ENCODE measurements at regions not wholly inside any gene's neighbourhood (a gene's known extent, or its start where the extent isn't known, plus 50 kb on each side); places are given as distances from the start of the nearest gene placed in this dataset.

- no peaks in the 10 kb centered on the region for H3K36me3 ChIP-seq (ENCODE audit: insufficient read depth, low read length)
- no peaks in the 10 kb centered on the region for H3K9me3 ChIP-seq (ENCODE audit: control insufficient read depth in 1 of 2, low read length in 2 of 2)
- DNase-seq, result no peak
- H3K27ac ChIP-seq (ENCODE audit: low read depth, low read length), result no peak overlapping the region
- no peak overlapping the region for H3K4me3 ChIP-seq (ENCODE audit: low read length in 2 of 2)
- intact Hi-C loops (cut with micrococcal nuclease), result no loop called here
- H3K4me1 ChIP-seq (ENCODE audit: insufficient read depth, low read length), result no peaks in the 10 kb centered on the region
- no peaks in the 10 kb centered on the region for H3K27me3 ChIP-seq (ENCODE audit: insufficient read depth, low read length)
- ChIA-PET CTCF (ENCODE audit: partially characterized antibody) (no interaction called here), POLR2A (ENCODE audit: partially characterized antibody) (no interaction called here)
- Mint-ChIP-seq H3K36me3 (no peaks in the 10 kb centered on the region), H3K9me3 (peaks cover 0 to 2% (median 0%) of the 10 kb centered on the region in 8 donors), H3K4me1 (no peaks in the 10 kb centered on the region), H3K27me3 (no peaks in the 10 kb centered on the region), H3K27ac (no peak overlapping the region), H3K4me3 (no peak overlapping the region)
Measured at GRCh38 chr11:70497536-70498075, 99.3 kb downstream of the CTTN start.

GRCh38 chr11:70498171-70498571 is 99.8 kb downstream of the CTTN start:
- H3K4me1 ChIP-seq (ENCODE audit: insufficient read depth, low read length), result no peaks in the 10 kb centered on the region
- ChIA-PET CTCF (ENCODE audit: partially characterized antibody) (no interaction called here), POLR2A (ENCODE audit: partially characterized antibody) (no interaction called here)
- Mint-ChIP-seq H3K4me1 (no peaks in the 10 kb centered on the region), H3K36me3 (no peaks in the 10 kb centered on the region), H3K27ac (no peak overlapping the region), H3K9me3 (peaks cover 0 to 2% (median 0%) of the 10 kb centered on the region in 8 donors), H3K27me3 (no peaks in the 10 kb centered on the region), H3K4me3 (no peak overlapping the region)
- no peaks in the 10 kb centered on the region for H3K36me3 ChIP-seq (ENCODE audit: insufficient read depth, low read length)
- H3K4me3 ChIP-seq (ENCODE audit: low read length in 2 of 2), result no peak overlapping the region
- no peak for DNase-seq
- no peak overlapping the region for H3K27ac ChIP-seq (ENCODE audit: low read depth, low read length)
- intact Hi-C loops (cut with micrococcal nuclease), result no loop called here
- H3K27me3 ChIP-seq (ENCODE audit: insufficient read depth, low read length), result no peaks in the 10 kb centered on the region
- H3K9me3 ChIP-seq (ENCODE audit: control insufficient read depth in 1 of 2, low read length in 2 of 2), result no peaks in the 10 kb centered on the region

GRCh38 chr11:70498976-70499801 is 100.9 kb downstream of the CTTN start:
- Mint-ChIP-seq H3K4me1 (no peaks in the 10 kb centered on the region), H3K27ac (no peak overlapping the region), H3K36me3 (no peaks in the 10 kb centered on the region), H3K4me3 (no peak overlapping the region), H3K9me3 (peaks cover 0 to 2% (median 0%) of the 10 kb centered on the region in 8 donors), H3K27me3 (peaks cover 0 to 3% of the 10 kb centered on the region in 2 donors)
- H3K9me3 ChIP-seq (ENCODE audit: control insufficient read depth in 1 of 2, low read length in 2 of 2), result no peaks in the 10 kb centered on the region
- POLR2A ChIA-PET (ENCODE audit: partially characterized antibody), result no interaction called here
- H3K27ac ChIP-seq (ENCODE audit: low read depth, low read length), result no peak overlapping the region
- no peaks in the 10 kb centered on the region for H3K27me3 ChIP-seq (ENCODE audit: insufficient read depth, low read length)
- CTCF ChIA-PET (ENCODE audit: partially characterized antibody), result no interaction called here
- no peak for DNase-seq
- no peak overlapping the region for H3K4me3 ChIP-seq (ENCODE audit: low read length in 2 of 2)
- H3K36me3 ChIP-seq (ENCODE audit: insufficient read depth, low read length), result no peaks in the 10 kb centered on the region
- H3K4me1 ChIP-seq (ENCODE audit: insufficient read depth, low read length), result no peaks in the 10 kb centered on the region
- intact Hi-C loops (cut with micrococcal nuclease), result no loop called here

- intact Hi-C loops (cut with micrococcal nuclease), result no loop called here
- H3K4me1 ChIP-seq (ENCODE audit: insufficient read depth, low read length), result no peaks in the 10 kb centered on the region
- H3K4me3 Mint-ChIP-seq, result no peak overlapping the region
- peaks cover 2 to 5% of the 10 kb centered on the region in 2 donors for H3K27me3 Mint-ChIP-seq
- H3K9me3 ChIP-seq (ENCODE audit: control insufficient read depth in 1 of 2, low read length in 2 of 2), result no peaks in the 10 kb centered on the region
- no peaks in the 10 kb centered on the region for H3K4me1 Mint-ChIP-seq
- H3K27ac Mint-ChIP-seq, result no peak overlapping the region
- CTCF ChIA-PET (ENCODE audit: partially characterized antibody), result no interaction called here
- no peak overlapping the region for H3K4me3 ChIP-seq (ENCODE audit: low read length in 2 of 2)
- H3K27ac ChIP-seq (ENCODE audit: low read depth, low read length), result no peak overlapping the region
- H3K27me3 ChIP-seq (ENCODE audit: insufficient read depth, low read length), result no peaks in the 10 kb centered on the region
- DNase-seq, result no peak
- no peaks in the 10 kb centered on the region for H3K9me3 Mint-ChIP-seq
- no peaks in the 10 kb centered on the region for H3K36me3 Mint-ChIP-seq
- H3K36me3 ChIP-seq (ENCODE audit: insufficient read depth, low read length), result no peaks in the 10 kb centered on the region
- POLR2A ChIA-PET (ENCODE audit: partially characterized antibody), result no interaction called here
Measured at GRCh38 chr11:70500076-70500847, 101.9 kb downstream of the CTTN start.

GRCh38 chr11:70501051-70501901 is 102.9 kb downstream of the CTTN start:
- no peaks in the 10 kb centered on the region for H3K9me3 ChIP-seq (ENCODE audit: control insufficient read depth in 1 of 2, low read length in 2 of 2)
- no peak overlapping the region for H3K4me3 ChIP-seq (ENCODE audit: low read length in 2 of 2)
- H3K36me3 ChIP-seq (ENCODE audit: insufficient read depth, low read length), result no peaks in the 10 kb centered on the region
- Mint-ChIP-seq H3K36me3 (no peaks in the 10 kb centered on the region), H3K27me3 (peaks cover 2 to 5% of the 10 kb centered on the region in 2 donors), H3K9me3 (no peaks in the 10 kb centered on the region), H3K4me3 (no peak overlapping the region), H3K4me1 (no peaks in the 10 kb centered on the region), H3K27ac (no peak overlapping the region)
- ChIA-PET POLR2A (ENCODE audit: partially characterized antibody) (no interaction called here), CTCF (ENCODE audit: partially characterized antibody) (no interaction called here)
- no peaks in the 10 kb centered on the region for H3K4me1 ChIP-seq (ENCODE audit: insufficient read depth, low read length)
- no peaks in the 10 kb centered on the region for H3K27me3 ChIP-seq (ENCODE audit: insufficient read depth, low read length)
- no peak overlapping the region for H3K27ac ChIP-seq (ENCODE audit: low read depth, low read length)
- DNase-seq, result no peak
- intact Hi-C loops (cut with micrococcal nuclease), result no loop called here

GRCh38 chr11:70501933-70502540 is 103.7 kb downstream of the CTTN start:
- Histone ChIP-seq H3K36me3 (ENCODE audit: insufficient read depth, low read length) (no peaks in the 10 kb centered on the region), H3K27ac (ENCODE audit: low read depth, low read length) (no peak overlapping the region), H3K9me3 (ENCODE audit: control insufficient read depth in 1 of 2, low read length in 2 of 2) (no peaks in the 10 kb centered on the region), H3K4me3 (ENCODE audit: low read length in 2 of 2) (no peak overlapping the region), H3K4me1 (ENCODE audit: insufficient read depth, low read length) (no peaks in the 10 kb centered on the region), H3K27me3 (ENCODE audit: insufficient read depth, low read length) (no peaks in the 10 kb centered on the region)
- Mint-ChIP-seq H3K4me1 (no peaks in the 10 kb centered on the region), H3K9me3 (no peaks in the 10 kb centered on the region), H3K36me3 (no peaks in the 10 kb centered on the region), H3K4me3 (no peak overlapping the region), H3K27me3 (peaks cover 2 to 5% of the 10 kb centered on the region in 2 donors), H3K27ac (no peak overlapping the region)
- intact Hi-C loops (cut with micrococcal nuclease), result no loop called here
- ChIA-PET CTCF (ENCODE audit: partially characterized antibody) (no interaction called here), POLR2A (ENCODE audit: partially characterized antibody) (no interaction called here)
- DNase-seq, result no peak

Data from CD4-positive, alpha-beta memory T cell (primary cell).